Chondrocyte (in vitro differentiated cells): ENCODE measurements at regions not wholly inside any gene's neighbourhood (a gene's known extent, or its start where the extent isn't known, plus 50 kb on each side); places are given as distances from the start of the nearest gene placed in this dataset.

Source experiments
- DNase-seq: peaks from one replicate; pipeline ENCODE4 v3.0.0; 2021; ENCODE audit warnings: mixed read lengths, low spot score
- H3K27ac Mint-ChIP-seq: one replicate; pipeline ENCODE4 v1.8.0; 2021; ENCODE audit warnings: mild to moderate bottlenecking, moderate library complexity, mixed read lengths; ENCODE audit not compliant: unreplicated experiment
- H3K27me3 Mint-ChIP-seq: 2 replicates; pipeline ENCODE4 v1.8.0; 2021; ENCODE audit warnings: low read depth, mixed read lengths
- H3K36me3 Mint-ChIP-seq: 2 replicates; pipeline ENCODE4 v1.8.0; 2021; ENCODE audit warnings: low read depth, mixed read lengths
- H3K4me1 Mint-ChIP-seq: 2 replicates; pipeline ENCODE4 v1.8.0; 2021; ENCODE audit warnings: low read depth, mild to moderate bottlenecking, mixed read lengths
- H3K4me3 Mint-ChIP-seq: one replicate; pipeline ENCODE4 v1.8.0; 2021; ENCODE audit warnings: mild to moderate bottlenecking, moderate library complexity, mixed read lengths; ENCODE audit not compliant: unreplicated experiment
- H3K9me3 Mint-ChIP-seq: 2 replicates; pipeline ENCODE4 v1.8.0; 2021; ENCODE audit warnings: low read depth, mixed read lengths
- CTCF ChIP-seq: fragments of 200-600 bp; sonication (generic); IDR thresholded peaks from 2 replicates; pipeline ENCODE4 v1.5.0; 2021; ENCODE audit warnings: antibody characterized with exemption, mild to moderate bottlenecking, moderate library complexity

GRCh38 chr9:71590362-71590761, 178.0 kb downstream of the CEMIP2 start:
- Mint-ChIP-seq H3K4me1 (no peaks in the 10 kb centered on the region), H3K27me3 (peaks cover 10% of the 10 kb centered on the region), H3K9me3 (no peaks in the 10 kb centered on the region), H3K36me3 (no peaks in the 10 kb centered on the region), H3K27ac (no peak overlapping the region), H3K4me3 (no peak overlapping the region)
- no peak for DNase-seq
- TF ChIP-seq CTCF = no peak

- Mint-ChIP-seq H3K4me1 (no peaks in the 10 kb centered on the region), H3K4me3 (no peak overlapping the region), H3K36me3 (no peaks in the 10 kb centered on the region), H3K9me3 (no peaks in the 10 kb centered on the region), H3K27me3 (peaks cover 8% of the 10 kb centered on the region), H3K27ac (no peak overlapping the region)
- no peak for DNase-seq
- no peak for TF ChIP-seq CTCF
Observed at GRCh38 chr9:71589612-71590011, 178.7 kb downstream of the CEMIP2 start.

- Mint-ChIP-seq H3K36me3 (no peaks in the 10 kb centered on the region), H3K4me3 (no peak overlapping the region), H3K9me3 (no peaks in the 10 kb centered on the region), H3K27ac (no peak overlapping the region), H3K4me1 (no peaks in the 10 kb centered on the region), H3K27me3 (no peaks in the 10 kb centered on the region)
- DNase-seq = no peak
- no peak for TF ChIP-seq CTCF
Observed at GRCh38 chr9:71587576-71588362, 180.5 kb downstream of the CEMIP2 start.

- no peak for DNase-seq
- no peaks in the 10 kb centered on the region for H3K9me3 Mint-ChIP-seq
Observed at GRCh38 chr9:71583792-71584191, 184.5 kb downstream of the CEMIP2 start.

GRCh38 chr9:71582347-71582746, 186.0 kb downstream of the CEMIP2 start:
- Mint-ChIP-seq H3K9me3 (no peaks in the 10 kb centered on the region), H3K27ac (no peak overlapping the region), H3K4me1 (peaks cover 4% of the 10 kb centered on the region), H3K27me3 (no peaks in the 10 kb centered on the region), H3K36me3 (no peaks in the 10 kb centered on the region), H3K4me3 (no peak overlapping the region)
- TF ChIP-seq CTCF = no peak
- DNase-seq = no peak

More at GRCh38 chr9:71583792-71584191, 184.5 kb downstream of the CEMIP2 start:
- no peaks in the 10 kb centered on the region for H3K27me3 Mint-ChIP-seq
- no peak for TF ChIP-seq CTCF
- H3K27ac Mint-ChIP-seq = no peak overlapping the region
- H3K36me3 Mint-ChIP-seq = no peaks in the 10 kb centered on the region
- H3K4me3 Mint-ChIP-seq = no peak overlapping the region
- peaks cover 4% of the 10 kb centered on the region for H3K4me1 Mint-ChIP-seq
